Heart left ventricle (tissue), 16 donors: ENCODE measurements at regions not wholly inside any gene's neighbourhood (a gene's known extent, or its start where the extent isn't known, plus 50 kb on each side); places are given as distances from the start of the nearest gene placed in this dataset.

Source experiments
- ATAC-seq, 4 donors: fragments of 200-7000 bp; cut with Tn5 transposase; one replicate each; pipeline ENCODE4 v1.9.1; 2020 to 2022; ENCODE audit warnings: moderate library complexity in 4 of 4, mild to moderate bottlenecking in 3 of 4, moderate number of reproducible peaks in 1 of 4
- DNase-seq, 5 donors: peaks; one replicate each; pipeline ENCODE4 v3.0.0-alpha.2; 2020
- H3K27ac ChIP-seq, 12 donors: fragments of 200-600 bp; sonication (generic) in 4 of 12; one replicate each; pipeline versions ENCODE4 v1.5.0 to v1.8.0; 2016 to 2022; ENCODE audit warnings: mild to moderate bottlenecking in 2 of 12
- H3K27me3 ChIP-seq, 9 donors: fragments of 200-600 bp; sonication (generic) in 2 of 9; one replicate each; pipeline versions ENCODE4 v1.5.1 to v1.8.0; 2016 to 2022; ENCODE audit warnings: mild to moderate bottlenecking in 3 of 9
- H3K36me3 ChIP-seq, 9 donors: fragments of 200-600 bp; sonication (generic) in 2 of 9; one replicate each; pipeline versions ENCODE4 v1.5.0 to v1.8.0; 2018 to 2022; ENCODE audit warnings: mild to moderate bottlenecking in 2 of 9
- H3K4me1 ChIP-seq, 12 donors: fragments of 200-600 bp; sonication (generic) in 4 of 12; one replicate each; pipeline versions ENCODE4 v1.5.0 to v1.8.0; 2016 to 2022; ENCODE audit warnings: mild to moderate bottlenecking in 3 of 12
- H3K4me3 ChIP-seq, 12 donors: fragments of 200-600 bp; sonication (generic) in 4 of 12; one replicate each; pipeline versions ENCODE4 v1.5.0 to v1.8.0; 2017 to 2022; ENCODE audit warnings: mild to moderate bottlenecking in 9 of 12, moderate library complexity in 4 of 12
- H3K9me3 ChIP-seq, 12 donors: fragments of 200-600 bp; sonication (generic) in 4 of 12; one replicate each; pipeline versions ENCODE4 v1.5.0 to v1.8.0; 2016 to 2022; ENCODE audit warnings: mild to moderate bottlenecking in 1 of 12
- CTCF ChIP-seq, 12 donors: fragments of 200-600 bp; sonication (generic) in 4 of 12; IDR thresholded peaks; one replicate each; pipeline versions ENCODE4 v1.5.0 to v1.8.0; 2018 to 2022; ENCODE audit warnings: antibody characterized with exemption in 12 of 12, mild to moderate bottlenecking in 5 of 12
- POLR2A ChIP-seq, 2 donors: fragments of 450-650 bp; IDR thresholded peaks; one replicate each; pipeline ENCODE4 v1.6.1; 2017; ENCODE audit warnings: antibody characterized with exemption in 2 of 2, mild to moderate bottlenecking in 2 of 2, moderate library complexity in 2 of 2
- WGBS, 4 donors: extraction: QIAGEN DNeasy Blood & Tissue Kit in 2 of 4; methylation state at CpG; one replicate each; pipeline versions ENCODE4 v1.1.5 to v1.1.7; 2013 to 2018; 5-methylcytosine and 5-hydroxymethylcytosine counted together
- intact Hi-C, 10 donors: fragments of 100-400 bp; cut with DNase I; formaldehyde crosslinking; loops; one replicate each; pipeline versions ENCODE4 v1.11.1 to v1.14.2; 2022
- donor health status: ischemic (EF 13 %, LVEDD 7.1; RV severe dilation, severe dysfunction).
- donor health status: healthy with polysubstance abuse.
- donor health status: DM: no; HTN: yes; CAD: no.
- donor health status: DM: no; HTN: no; CAD: no.
- donor health status: ischemic (EF 25% LVEDD 6.9; RV normal size, moderate dysfunction).
- donor health status: ischemic (EF 25% LVEDD 5.7; RV mildly dilated, moderate dysfunction).
- donor health status: healthy.
- donor health status: DM: yes; HTN: yes; CAD: no.
- donor health status: ischemic (EF 35%, LVEDD 5.7; RV mildly dilated, moderate dysfunction).
- donor health status: nonischemic (EF 11% LVEDD 7.7; RV severe dilation, severe dysfunction).
- donor health status: DM: yes; HTN: yes; CAD: no.
- donor health status: PGD.
- donor health status: ischemic (EF 29% LVEDD 5.4; RV normal size, mild dysfunction).
- donor health status: nonischemic (EF 23%, LVEDD 6.1; RV moderate dilation, normal function).

GRCh38 chrX:42094218-42094617, 170.9 kb upstream of the CASK start:
- H3K4me1 ChIP-seq, result peaks cover 0 to 4% (median 0%) of the 10 kb centered on the region in 12 donors
- whole genome bisulfite sequencing, 4 donors, result 42 to 61% (median 49%) methylated on average over 5 of the region's 5 CpGs
- ATAC-seq (no peak), DNase-seq (no peak)
- H3K36me3 ChIP-seq, result no peaks in the 10 kb centered on the region
- H3K4me3 ChIP-seq, result no peak overlapping the region
- H3K27ac ChIP-seq, result peak overlapping the region in 5 of 12 donors; percentile 9 to 59 (median 39)
- peaks cover 0 to 40% (median 0%) of the 10 kb centered on the region in 9 donors for H3K27me3 ChIP-seq
- no peak for TF ChIP-seq POLR2A (IDR thresholded peaks at IDR 0.05)
- TF ChIP-seq CTCF (IDR thresholded peaks at IDR 0.05), result no peak
- H3K9me3 ChIP-seq, result no peaks in the 10 kb centered on the region
- intact Hi-C loops, result no loop called here

- no peak for ATAC-seq
- WGBS, 4 donors, result 47 to 71% (median 52%) methylated on average over 6 of the region's 6 CpGs
Measured at GRCh38 chrX:42093756-42094155, 170.4 kb upstream of the CASK start.

GRCh38 chrX:42090395-42090794, 167.0 kb upstream of the CASK start:
- DNase-seq (no peak), ATAC-seq (no peak)
- Histone ChIP-seq H3K4me3 (no peak overlapping the region), H3K36me3 (no peaks in the 10 kb centered on the region), H3K4me1 (no peaks in the 10 kb centered on the region), H3K27ac (no peak overlapping the region), H3K9me3 (no peaks in the 10 kb centered on the region), H3K27me3 (peaks cover 0 to 31% (median 0%) of the 10 kb centered on the region in 9 donors)
- 56 to 83% (median 73%) methylated on average over 1 of the region's 1 CpG for WGBS, 4 donors
- TF ChIP-seq POLR2A (IDR thresholded peaks at IDR 0.05) (no peak), CTCF (IDR thresholded peaks at IDR 0.05) (no peak)
- intact Hi-C loops, result no loop called here

More at GRCh38 chrX:42093756-42094155, 170.4 kb upstream of the CASK start:
- Histone ChIP-seq H3K4me3 (no peak overlapping the region), H3K27me3 (peaks cover 0 to 41% (median 0%) of the 10 kb centered on the region in 9 donors), H3K27ac (peak overlapping the region in 4 of 12 donors; percentile 37 to 59 (median 40)), H3K4me1 (peaks cover 0 to 4% (median 0%) of the 10 kb centered on the region in 12 donors), H3K36me3 (no peaks in the 10 kb centered on the region), H3K9me3 (no peaks in the 10 kb centered on the region)
- no peak for TF ChIP-seq CTCF (IDR thresholded peaks at IDR 0.05)
- TF ChIP-seq POLR2A (IDR thresholded peaks at IDR 0.05), result no peak
- intact Hi-C loops, result no loop called here
- no peak for DNase-seq

GRCh38 chrX:42089031-42089430, 165.7 kb upstream of the CASK start:
- TF ChIP-seq POLR2A (IDR thresholded peaks at IDR 0.05), result no peak
- TF ChIP-seq CTCF (IDR thresholded peaks at IDR 0.05), result no peak
- Histone ChIP-seq H3K36me3 (no peaks in the 10 kb centered on the region), H3K27me3 (peaks cover 0 to 24% (median 0%) of the 10 kb centered on the region in 9 donors), H3K4me1 (no peaks in the 10 kb centered on the region), H3K9me3 (no peaks in the 10 kb centered on the region), H3K27ac (no peak overlapping the region), H3K4me3 (no peak overlapping the region)
- DNase-seq (no peak), ATAC-seq (no peak)
- intact Hi-C loops, result no loop called here
- WGBS, 4 donors, result 44 to 92% (median 79%) methylated on average over 5 of the region's 5 CpGs
